Skin of body (tissue), 1 donor: ENCODE measurements at regions not wholly inside any gene's neighbourhood (a gene's known extent, or its start where the extent isn't known, plus 50 kb on each side); places are given as distances from the start of the nearest gene placed in this dataset.

Experiments used
- DNase-seq: peaks from one replicate; lab custom pipeline; 2025; lab: John Stamatoyannopoulos, UW

GRCh38 chr7:118013252-118014010 lies 140.2 kb upstream of the CTTNBP2 start:
- no peak for DNase-seq

- no peak for DNase-seq
Measured at GRCh38 chr7:118022546-118022945, 149.3 kb upstream of the CTTNBP2 start.

DNA sequence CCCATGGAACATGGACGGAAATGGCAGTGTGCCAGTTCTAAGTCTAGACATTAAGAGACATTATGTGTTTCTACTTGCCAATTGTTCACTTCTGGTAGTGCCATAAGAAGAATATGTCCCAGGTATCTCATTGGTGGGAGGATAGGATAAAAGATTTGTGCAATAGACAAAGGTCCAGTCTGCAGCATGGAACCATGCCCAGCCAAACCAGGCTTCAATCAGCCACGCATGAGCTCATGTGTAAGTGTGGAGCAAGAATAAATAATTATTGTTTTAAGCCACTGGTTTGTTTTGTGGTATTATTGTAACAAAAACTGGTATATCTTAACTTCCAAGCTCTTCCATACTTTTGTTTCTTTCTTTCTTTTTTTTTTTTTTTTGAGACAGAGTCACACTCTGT lies 153.6 kb upstream of the CTTNBP2 start:
- no peak for DNase-seq

- DNase-seq = no peak
Measured at GRCh38 chr7:118028226-118028625, 155.0 kb upstream of the CTTNBP2 start.

- DNase-seq = no peak
Measured at GRCh38 chr7:118029826-118030422, 154.0 kb upstream of the LSM8 start.

GRCh38 chr7:118033273-118033672 lies 150.7 kb upstream of the LSM8 start:
- DNase-seq = no peak

DNA sequence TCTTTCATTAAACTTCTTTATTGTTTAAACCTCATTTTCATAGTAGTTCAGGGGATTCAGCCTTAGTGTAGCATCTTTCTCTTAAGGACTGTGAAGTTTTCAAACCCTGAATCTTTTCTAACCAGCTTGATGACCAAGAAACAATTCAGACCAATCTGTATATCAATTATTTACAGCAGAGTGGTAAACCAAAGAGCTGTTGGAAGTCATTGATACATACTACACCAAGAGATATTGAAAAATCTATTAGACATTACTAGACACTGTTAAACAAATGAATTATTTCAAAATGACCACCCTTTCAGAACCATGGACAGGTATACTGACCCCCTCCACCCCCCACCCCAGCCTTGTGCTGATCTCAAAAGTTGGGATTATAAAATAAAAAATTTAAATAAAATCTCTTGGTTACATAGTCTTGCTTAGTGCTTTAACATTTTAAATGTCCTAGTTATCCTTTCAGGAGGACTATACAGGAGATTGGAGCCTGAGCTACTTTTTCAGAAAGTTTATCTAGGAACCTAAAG lies 143.9 kb upstream of the LSM8 start:
- no peak for DNase-seq

DNA sequence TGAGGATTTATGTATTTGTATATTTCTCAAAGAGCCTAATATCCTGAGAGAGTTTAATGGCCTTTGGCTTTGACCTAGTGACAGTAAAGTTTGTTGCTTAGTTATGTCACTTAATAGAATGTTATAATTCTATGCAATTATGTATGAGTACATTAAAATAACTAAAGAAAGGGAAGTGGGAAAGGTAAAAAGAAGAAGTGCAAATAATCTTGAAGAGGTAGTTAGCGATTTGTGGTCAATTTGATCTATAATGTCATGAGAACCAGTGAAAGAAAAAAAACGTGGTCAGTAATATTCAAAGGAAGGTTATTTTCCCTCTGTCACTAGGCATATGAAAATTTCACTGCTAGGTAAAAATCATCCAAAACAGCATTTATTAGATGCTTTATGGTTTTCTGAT lies 143.4 kb upstream of the LSM8 start:
- DNase-seq = no peak

DNA sequence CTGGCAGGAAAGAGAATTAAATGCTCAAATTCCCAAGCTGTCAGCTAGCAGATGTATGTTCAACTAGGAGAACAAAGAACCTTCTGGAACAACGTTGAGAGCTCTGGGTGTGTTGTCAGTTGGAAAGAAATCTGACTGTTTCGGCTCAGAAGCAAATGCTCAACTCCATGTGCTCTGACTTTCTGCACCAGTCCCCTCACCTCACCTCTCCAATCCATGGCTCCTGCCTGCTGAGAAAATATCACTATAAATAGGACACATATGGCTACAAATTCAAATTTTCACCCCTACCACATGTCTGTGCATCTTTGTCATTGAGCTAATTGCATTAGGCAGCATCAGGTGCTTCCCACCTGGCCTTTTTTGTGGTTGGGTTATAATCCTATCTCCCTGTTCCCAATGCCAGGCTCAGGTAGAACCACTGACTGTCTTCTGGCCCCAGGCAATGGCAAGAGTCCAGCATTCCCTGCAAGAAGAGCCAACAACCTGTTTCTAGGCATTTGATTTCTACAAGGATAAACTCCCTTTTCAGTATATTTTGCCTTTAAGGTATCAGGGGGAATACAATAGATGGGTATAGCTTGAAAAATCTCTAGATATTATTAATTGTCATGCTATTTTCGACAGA lies 142.6 kb upstream of the LSM8 start:
- no peak for DNase-seq

DNA sequence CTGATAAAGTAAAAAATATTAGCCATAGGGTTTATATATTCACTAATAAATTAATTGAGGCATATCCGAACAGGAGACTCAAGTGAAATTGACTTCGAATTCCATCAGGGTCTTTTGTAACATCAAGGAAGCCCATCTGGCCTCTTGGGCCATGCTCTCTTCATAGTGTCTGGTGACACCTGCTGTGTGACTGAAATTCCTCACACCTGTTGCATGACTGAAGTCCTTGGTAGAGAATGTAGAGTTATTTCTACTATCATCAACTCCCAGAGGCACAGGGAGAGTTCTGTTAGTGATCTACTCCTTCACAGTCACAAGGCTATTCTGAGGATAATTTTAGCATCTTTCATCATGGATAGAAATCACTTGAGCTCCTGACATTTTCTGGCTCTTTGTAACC lies 138.3 kb upstream of the LSM8 start:
- DNase-seq = no peak

DNA sequence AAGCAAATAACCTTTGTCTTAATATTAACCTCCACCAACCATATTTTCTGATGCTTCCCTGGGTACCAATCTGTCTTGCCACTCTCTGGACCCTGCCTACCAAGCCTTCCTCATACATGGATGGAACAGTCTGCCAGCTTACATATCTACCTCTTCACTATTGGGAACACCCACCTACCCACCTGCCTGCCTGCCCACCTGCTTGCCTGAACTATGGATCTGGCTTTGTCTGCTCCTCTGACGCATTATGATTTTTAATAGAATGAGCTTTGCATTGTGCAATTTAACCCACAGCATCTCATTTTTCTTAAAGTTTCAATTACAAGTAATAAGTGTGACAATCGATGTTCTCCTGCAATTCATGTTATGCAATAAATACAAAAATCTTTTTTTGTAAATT lies 137.9 kb upstream of the LSM8 start:
- DNase-seq = no peak

GRCh38 chr7:118046801-118047200 lies 137.2 kb upstream of the LSM8 start:
- no peak for DNase-seq

DNA sequence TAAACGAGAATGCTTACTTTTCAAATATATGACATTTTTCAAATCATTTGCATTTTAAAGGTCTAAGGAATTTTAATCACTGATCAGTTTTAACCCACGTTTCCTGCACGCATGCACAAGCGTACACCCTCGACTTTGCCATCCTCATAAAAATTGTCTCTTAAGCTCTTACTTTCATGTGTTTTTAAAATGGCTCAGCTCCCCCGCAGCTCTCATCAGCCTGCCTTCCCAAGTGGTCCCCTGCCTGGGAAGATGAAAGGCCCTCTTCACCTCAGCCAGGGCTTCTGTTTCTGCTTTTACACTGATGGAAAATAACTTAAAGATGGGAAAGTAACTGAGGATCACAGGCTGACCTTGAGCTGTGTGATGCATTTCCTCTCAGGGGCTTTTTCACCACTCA lies 131.6 kb upstream of the LSM8 start:
- no peak for DNase-seq

- no peak for DNase-seq
Measured at GRCh38 chr7:118053353-118053752, 130.6 kb upstream of the LSM8 start.

DNA sequence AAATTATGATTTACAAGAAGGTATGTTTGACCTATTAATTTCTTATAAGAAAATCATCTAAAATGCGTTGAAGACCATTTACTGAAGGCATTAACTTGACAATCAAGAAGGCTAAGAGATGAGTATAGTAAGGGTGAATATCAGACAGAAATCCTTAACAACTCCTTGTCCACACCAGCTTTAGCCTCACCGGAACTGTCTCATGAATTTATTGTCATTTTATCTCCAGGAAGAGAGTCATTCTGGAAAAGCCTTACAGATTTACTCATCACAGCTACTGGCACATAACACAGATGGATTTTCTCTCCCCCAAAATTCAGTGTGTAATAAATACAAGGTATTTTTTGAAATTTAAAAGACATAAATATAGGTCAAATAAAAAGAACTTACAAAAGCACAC lies 129.4 kb upstream of the LSM8 start:
- no peak for DNase-seq

- DNase-seq = no peak
Measured at GRCh38 chr7:118055647-118056046, 128.3 kb upstream of the LSM8 start.

GRCh38 chr7:118057404-118057803 lies 126.6 kb upstream of the LSM8 start:
- no peak for DNase-seq

- DNase-seq = no peak
Measured at GRCh38 chr7:118059209-118059608, 124.8 kb upstream of the LSM8 start.

DNA sequence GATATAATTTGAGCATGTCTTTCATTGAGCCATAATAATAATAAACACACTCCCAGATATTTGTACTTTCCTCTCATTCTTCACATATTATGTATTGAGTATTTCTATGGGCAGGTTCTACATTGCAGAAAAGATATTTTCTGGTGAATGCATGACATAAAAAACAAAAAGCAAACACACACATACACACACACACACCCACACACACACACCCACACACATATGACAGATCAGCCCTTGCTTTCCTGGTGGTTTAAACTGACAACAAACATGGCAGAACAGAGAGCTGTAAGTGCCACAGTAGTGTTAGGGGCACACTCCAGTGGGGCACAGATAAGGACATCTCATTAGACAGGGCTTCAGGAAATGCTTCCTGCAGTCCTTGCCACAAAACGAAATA lies 123.3 kb upstream of the LSM8 start:
- DNase-seq = no peak

DNA sequence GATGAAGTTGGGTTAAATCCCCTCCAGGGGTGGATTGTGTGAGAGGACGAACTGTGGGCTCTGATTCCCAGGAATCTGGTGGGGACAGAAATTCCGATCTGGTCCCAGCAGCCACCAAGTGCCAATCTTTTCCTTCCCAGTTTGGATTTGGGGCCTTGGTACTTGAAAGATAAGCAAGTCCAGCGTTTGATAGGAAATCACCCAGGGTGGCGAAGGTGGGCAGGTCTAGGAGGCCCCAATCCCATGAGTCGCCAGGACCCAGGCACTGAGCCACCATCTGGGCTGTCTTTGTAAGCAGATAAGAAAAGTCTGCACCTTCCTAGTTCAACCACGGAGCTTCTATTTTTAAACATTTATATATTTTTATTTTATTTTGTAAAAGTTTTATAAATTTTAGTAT lies 122.6 kb upstream of the LSM8 start:
- DNase-seq = no peak

GRCh38 chr7:118072893-118073674 lies 110.9 kb upstream of the LSM8 start:
- DNase-seq = no peak

- DNase-seq = no peak
Measured at GRCh38 chr7:118075936-118076335, 108.0 kb upstream of the LSM8 start.
